ENCODE measurements at regions not wholly inside any gene's neighbourhood (a gene's known extent, or its start where the extent isn't known, plus 50 kb on each side); places are given as distances from the start of the nearest gene placed in this dataset.
A peak's percentile ranks its signal among the peaks of the same experiment; 100 is the strongest.

GRCh38 chr18:25646971-25647370 is 295.0 kb upstream of the ZNF521 start:
- Histone ChIP-seq H3F3A (replicated peaks; ENCODE audit: low read depth) (no peaks in the 10 kb centered on the region), H3K4me1 (ENCODE audit: insufficient read depth) (peaks cover 7% of the 10 kb centered on the region; the same call in 1 of the 2 replicates), H3K36me3 (ENCODE audit: insufficient read depth) (no peaks in the 10 kb centered on the region), H3K27ac (ENCODE audit: low read depth) (no peak overlapping the region), H3K79me2 (replicated peaks; ENCODE audit: insufficient read depth) (no peaks in the 10 kb centered on the region), H3K27me3 (ENCODE audit: insufficient read depth) (no peaks in the 10 kb centered on the region), H3K4me2 (no peak overlapping the region), H4K20me1 (replicated peaks; ENCODE audit: insufficient read depth) (no peaks in the 10 kb centered on the region), H3K9me2 (ENCODE audit: insufficient read depth) (peaks cover 17% of the 10 kb centered on the region; the same call in 1 of the 2 replicates), H2AFZ (no peak overlapping the region), H3K4me3 (no peak overlapping the region)
- Mint-ChIP-seq H3K27ac (no peak overlapping the region), H3K9me3 (no peaks in the 10 kb centered on the region), H3K4me3 (no peak overlapping the region), H3K4me1 (peaks cover 9% of the 10 kb centered on the region), H3K36me3 (ENCODE audit: low read depth) (no peaks in the 10 kb centered on the region), H3K27me3 (ENCODE audit: insufficient read depth, low read depth, poor library complexity) (no peaks in the 10 kb centered on the region)
- no peak for DNase-seq (ENCODE audit: low spot score)
- no peak for ATAC-seq
- TF ChIP-seq EZH2 (IDR thresholded peaks at IDR 0.05; ENCODE audit: low read depth, unreplicated experiment) (no peak), ZNF114 (CRISPR knock-in tag; IDR thresholded peaks at IDR 0.05) (no peak), ETS1 (IDR thresholded peaks at IDR 0.05) (no peak), STAT1 (IDR thresholded peaks at IDR 0.05; ENCODE audit: unreplicated experiment) (no peak)
- TF ChIP-seq, protein P1, sequence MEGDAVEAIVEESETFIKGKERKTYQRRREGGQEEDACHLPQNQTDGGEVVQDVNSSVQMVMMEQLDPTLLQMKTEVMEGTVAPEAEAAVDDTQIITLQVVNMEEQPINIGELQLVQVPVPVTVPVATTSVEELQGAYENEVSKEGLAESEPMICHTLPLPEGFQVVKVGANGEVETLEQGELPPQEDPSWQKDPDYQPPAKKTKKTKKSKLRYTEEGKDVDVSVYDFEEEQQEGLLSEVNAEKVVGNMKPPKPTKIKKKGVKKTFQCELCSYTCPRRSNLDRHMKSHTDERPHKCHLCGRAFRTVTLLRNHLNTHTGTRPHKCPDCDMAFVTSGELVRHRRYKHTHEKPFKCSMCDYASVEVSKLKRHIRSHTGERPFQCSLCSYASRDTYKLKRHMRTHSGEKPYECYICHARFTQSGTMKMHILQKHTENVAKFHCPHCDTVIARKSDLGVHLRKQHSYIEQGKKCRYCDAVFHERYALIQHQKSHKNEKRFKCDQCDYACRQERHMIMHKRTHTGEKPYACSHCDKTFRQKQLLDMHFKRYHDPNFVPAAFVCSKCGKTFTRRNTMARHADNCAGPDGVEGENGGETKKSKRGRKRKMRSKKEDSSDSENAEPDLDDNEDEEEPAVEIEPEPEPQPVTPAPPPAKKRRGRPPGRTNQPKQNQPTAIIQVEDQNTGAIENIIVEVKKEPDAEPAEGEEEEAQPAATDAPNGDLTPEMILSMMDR (conservative IDR thresholded peaks at IDR 0.05; ENCODE audit: low read depth in 2 of 2), result no peak
- TF ChIP-seq, protein P2, sequence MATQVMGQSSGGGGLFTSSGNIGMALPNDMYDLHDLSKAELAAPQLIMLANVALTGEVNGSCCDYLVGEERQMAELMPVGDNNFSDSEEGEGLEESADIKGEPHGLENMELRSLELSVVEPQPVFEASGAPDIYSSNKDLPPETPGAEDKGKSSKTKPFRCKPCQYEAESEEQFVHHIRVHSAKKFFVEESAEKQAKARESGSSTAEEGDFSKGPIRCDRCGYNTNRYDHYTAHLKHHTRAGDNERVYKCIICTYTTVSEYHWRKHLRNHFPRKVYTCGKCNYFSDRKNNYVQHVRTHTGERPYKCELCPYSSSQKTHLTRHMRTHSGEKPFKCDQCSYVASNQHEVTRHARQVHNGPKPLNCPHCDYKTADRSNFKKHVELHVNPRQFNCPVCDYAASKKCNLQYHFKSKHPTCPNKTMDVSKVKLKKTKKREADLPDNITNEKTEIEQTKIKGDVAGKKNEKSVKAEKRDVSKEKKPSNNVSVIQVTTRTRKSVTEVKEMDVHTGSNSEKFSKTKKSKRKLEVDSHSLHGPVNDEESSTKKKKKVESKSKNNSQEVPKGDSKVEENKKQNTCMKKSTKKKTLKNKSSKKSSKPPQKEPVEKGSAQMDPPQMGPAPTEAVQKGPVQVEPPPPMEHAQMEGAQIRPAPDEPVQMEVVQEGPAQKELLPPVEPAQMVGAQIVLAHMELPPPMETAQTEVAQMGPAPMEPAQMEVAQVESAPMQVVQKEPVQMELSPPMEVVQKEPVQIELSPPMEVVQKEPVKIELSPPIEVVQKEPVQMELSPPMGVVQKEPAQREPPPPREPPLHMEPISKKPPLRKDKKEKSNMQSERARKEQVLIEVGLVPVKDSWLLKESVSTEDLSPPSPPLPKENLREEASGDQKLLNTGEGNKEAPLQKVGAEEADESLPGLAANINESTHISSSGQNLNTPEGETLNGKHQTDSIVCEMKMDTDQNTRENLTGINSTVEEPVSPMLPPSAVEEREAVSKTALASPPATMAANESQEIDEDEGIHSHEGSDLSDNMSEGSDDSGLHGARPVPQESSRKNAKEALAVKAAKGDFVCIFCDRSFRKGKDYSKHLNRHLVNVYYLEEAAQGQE (IDR thresholded peaks at IDR 0.05; ENCODE audit: unreplicated experiment), result no peak

DNA sequence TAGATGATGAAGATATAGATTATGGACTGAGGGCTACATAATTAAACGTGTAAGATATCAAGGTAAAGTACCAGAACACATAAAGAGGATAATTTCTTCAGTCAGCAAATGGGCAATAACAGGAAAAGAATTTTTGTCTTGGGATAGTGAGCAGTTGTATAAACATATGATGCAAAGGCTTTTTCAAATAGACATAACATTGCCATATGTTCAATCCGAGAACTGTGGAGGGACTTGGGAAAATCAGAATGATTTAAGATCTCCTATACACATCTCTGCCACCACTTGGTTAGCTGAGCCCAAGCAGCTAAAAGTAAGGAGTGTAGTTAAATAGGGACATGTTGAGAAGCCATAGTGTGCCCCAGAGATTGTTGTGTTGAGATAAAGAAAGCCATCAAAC is 287.6 kb upstream of the ZNF521 start:
- no peaks in the 10 kb centered on the region for H3K36me3 ChIP-seq (ENCODE audit: insufficient read depth)
- ATAC-seq (no peak), DNase-seq (ENCODE audit: low spot score) (no peak)
- H3K4me3 ChIP-seq, result no peak overlapping the region
- H3K27me3 ChIP-seq (ENCODE audit: insufficient read depth), result no peaks in the 10 kb centered on the region
- Mint-ChIP-seq H3K27ac (no peak overlapping the region), H3K9me3 (no peaks in the 10 kb centered on the region), H3K4me3 (no peak overlapping the region), H3K27me3 (ENCODE audit: insufficient read depth, low read depth, poor library complexity) (no peaks in the 10 kb centered on the region), H3K4me1 (peaks cover 12% of the 10 kb centered on the region; the same call in 2 of the 3 replicates), H3K36me3 (ENCODE audit: low read depth) (no peaks in the 10 kb centered on the region)
- no peaks in the 10 kb centered on the region for H4K20me1 ChIP-seq (replicated peaks; ENCODE audit: insufficient read depth)
- H3K4me1 ChIP-seq (ENCODE audit: insufficient read depth), result peaks cover 8% of the 10 kb centered on the region; the same call in 1 of the 2 replicates
- TF ChIP-seq STAT1 (IDR thresholded peaks at IDR 0.05; ENCODE audit: unreplicated experiment) (no peak), ETS1 (IDR thresholded peaks at IDR 0.05) (no peak), JUNB (IDR thresholded peaks at IDR 0.05; ENCODE audit: unreplicated experiment) (no peak), ZNF114 (CRISPR knock-in tag; IDR thresholded peaks at IDR 0.05) (no peak), EZH2 (IDR thresholded peaks at IDR 0.05; ENCODE audit: low read depth, unreplicated experiment) (no peak)
- TF ChIP-seq, protein P2 (IDR thresholded peaks at IDR 0.05; ENCODE audit: unreplicated experiment), result no peak
- H3F3A ChIP-seq (replicated peaks; ENCODE audit: low read depth), result no peaks in the 10 kb centered on the region
- peaks cover 5% of the 10 kb centered on the region for H3K9me2 ChIP-seq (ENCODE audit: insufficient read depth)
- no peaks in the 10 kb centered on the region for H3K79me2 ChIP-seq (replicated peaks; ENCODE audit: insufficient read depth)
- no peak overlapping the region for H3K4me2 ChIP-seq
- 0 out of 2 replicates have a peak overlapping the region, but pooled peaks have one; percentile 21 for H2AFZ ChIP-seq
- no peak overlapping the region for H3K27ac ChIP-seq (ENCODE audit: low read depth)

Data from GM23338 (cell line).